Testis (tissue), 2 donors: ENCODE measurements at regions not wholly inside any gene's neighbourhood (a gene's known extent, or its start where the extent isn't known, plus 50 kb on each side); places are given as distances from the start of the nearest gene placed in this dataset.

ENCODE experiments used
- POLR2A ChIP-seq: fragments of 450-650 bp; IDR thresholded peaks from one replicate; pipeline ENCODE4 v1.6.1; 2017; ENCODE audit warnings: antibody characterized with exemption, mild to moderate bottlenecking, moderate library complexity
- TF ChIP-seq, protein P1 (sequence below), 3 experiments: fragments of 450-650 bp in 2 of 3; fragments of 200-600 bp in 1 of 3; sonication (generic) in 1 of 3; IDR thresholded peaks; one replicate each; pipeline ENCODE4 v1.5.1; 2016 to 2019; ENCODE audit warnings: antibody characterized with exemption in 3 of 3, mild to moderate bottlenecking in 2 of 3, moderate library complexity in 1 of 3

DNA sequence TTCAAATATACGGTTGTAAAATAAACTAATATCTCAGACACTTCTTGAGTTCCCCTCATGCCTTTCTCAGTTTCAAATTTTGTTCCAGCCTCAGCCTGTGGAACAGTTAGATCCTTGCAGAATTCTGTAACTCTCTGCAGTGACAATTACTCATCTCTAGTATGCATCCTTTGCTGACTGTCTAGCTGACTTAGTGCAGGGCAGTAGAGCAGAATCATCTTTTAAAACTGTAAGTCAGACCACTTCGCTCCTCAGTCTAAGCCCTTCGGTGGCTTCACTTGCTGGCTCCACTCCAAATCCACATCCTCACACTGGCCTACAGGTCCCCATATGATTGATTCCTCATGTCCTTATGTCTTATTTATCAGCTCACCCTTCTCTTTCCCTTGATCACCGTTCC lies 164.1 kb upstream of the ZSWIM2 start:
- TF ChIP-seq, protein P1, sequence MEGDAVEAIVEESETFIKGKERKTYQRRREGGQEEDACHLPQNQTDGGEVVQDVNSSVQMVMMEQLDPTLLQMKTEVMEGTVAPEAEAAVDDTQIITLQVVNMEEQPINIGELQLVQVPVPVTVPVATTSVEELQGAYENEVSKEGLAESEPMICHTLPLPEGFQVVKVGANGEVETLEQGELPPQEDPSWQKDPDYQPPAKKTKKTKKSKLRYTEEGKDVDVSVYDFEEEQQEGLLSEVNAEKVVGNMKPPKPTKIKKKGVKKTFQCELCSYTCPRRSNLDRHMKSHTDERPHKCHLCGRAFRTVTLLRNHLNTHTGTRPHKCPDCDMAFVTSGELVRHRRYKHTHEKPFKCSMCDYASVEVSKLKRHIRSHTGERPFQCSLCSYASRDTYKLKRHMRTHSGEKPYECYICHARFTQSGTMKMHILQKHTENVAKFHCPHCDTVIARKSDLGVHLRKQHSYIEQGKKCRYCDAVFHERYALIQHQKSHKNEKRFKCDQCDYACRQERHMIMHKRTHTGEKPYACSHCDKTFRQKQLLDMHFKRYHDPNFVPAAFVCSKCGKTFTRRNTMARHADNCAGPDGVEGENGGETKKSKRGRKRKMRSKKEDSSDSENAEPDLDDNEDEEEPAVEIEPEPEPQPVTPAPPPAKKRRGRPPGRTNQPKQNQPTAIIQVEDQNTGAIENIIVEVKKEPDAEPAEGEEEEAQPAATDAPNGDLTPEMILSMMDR (IDR thresholded peaks at IDR 0.05): no peak
- TF ChIP-seq POLR2A: no peak
